Ascending aorta (tissue), 2 donors: ENCODE measurements at regions not wholly inside any gene's neighbourhood (a gene's known extent, or its start where the extent isn't known, plus 50 kb on each side); places are given as distances from the start of the nearest gene placed in this dataset.

Experiments used
- DNase-seq, 2 donors: peaks; one replicate each; pipeline ENCODE4 v3.0.0-alpha.2; 2019; ENCODE audit warnings: low spot score in 2 of 2
- H3K27ac ChIP-seq, 2 donors: fragments of 200-600 bp; sonication (generic); one replicate each; pipeline ENCODE4 v1.5.1; 2016 to 2017; ENCODE audit warnings: mild to moderate bottlenecking in 1 of 2
- H3K27me3 ChIP-seq: fragments of 200-600 bp; sonication (generic); one replicate; pipeline ENCODE4 v1.5.1; 2017
- H3K36me3 ChIP-seq, 2 donors: fragments of 200-600 bp; sonication (generic); one replicate each; pipeline ENCODE4 v1.5.1; 2016
- H3K4me1 ChIP-seq, 2 donors: fragments of 200-600 bp; sonication (generic); one replicate each; pipeline ENCODE4 v1.5.1; 2016 to 2017; ENCODE audit warnings: mild to moderate bottlenecking in 1 of 2
- H3K4me3 ChIP-seq, 2 donors: fragments of 200-600 bp; sonication (generic); one replicate each; pipeline ENCODE4 v1.5.1; 2016 to 2017; ENCODE audit warnings: mild to moderate bottlenecking in 1 of 2
- H3K9me3 ChIP-seq, 2 donors: fragments of 200-600 bp; sonication (generic); one replicate each; pipeline ENCODE4 v1.5.1; 2016
- CTCF ChIP-seq, 3 experiments: fragments of 200-600 bp in 2 of 3; fragments of 450-650 bp in 1 of 3; sonication (generic) in 2 of 3; IDR thresholded peaks; one replicate each; pipeline ENCODE4 v1.5.1; 2016 to 2019; ENCODE audit warnings: antibody characterized with exemption in 3 of 3, mild to moderate bottlenecking in 1 of 3, moderate library complexity in 1 of 3
- intact Hi-C: fragments of 100-400 bp; cut with DNase I; formaldehyde crosslinking; loops from one replicate; pipeline ENCODE4 v1.15.1; 2023

GRCh38 chr4:153109296-153109849, 94.9 kb upstream of the TRIM2 start:
- intact Hi-C loops, result no loop called here
- DNase-seq, result no peak
- Histone ChIP-seq H3K27ac (no peak overlapping the region), H3K36me3 (no peaks in the 10 kb centered on the region), H3K4me1 (no peaks in the 10 kb centered on the region), H3K9me3 (peaks cover 0 to 8% of the 10 kb centered on the region in 2 donors), H3K4me3 (no peak overlapping the region), H3K27me3 (no peaks in the 10 kb centered on the region)
- no peak for TF ChIP-seq CTCF (IDR thresholded peaks at IDR 0.05)

- intact Hi-C loops, result no loop called here
- H3K27me3 ChIP-seq, result no peaks in the 10 kb centered on the region
- no peak for TF ChIP-seq CTCF (IDR thresholded peaks at IDR 0.05)
- peaks cover 0 to 2% of the 10 kb centered on the region in 2 donors for H3K9me3 ChIP-seq
- no peak for DNase-seq
- H3K27ac ChIP-seq, result no peak overlapping the region
- no peak overlapping the region for H3K4me3 ChIP-seq
- peaks cover 5 to 6% of the 10 kb centered on the region in 2 donors for H3K4me1 ChIP-seq
- H3K36me3 ChIP-seq, result no peaks in the 10 kb centered on the region
Observed at GRCh38 chr4:153110739-153111138, 93.5 kb upstream of the TRIM2 start.

DNA sequence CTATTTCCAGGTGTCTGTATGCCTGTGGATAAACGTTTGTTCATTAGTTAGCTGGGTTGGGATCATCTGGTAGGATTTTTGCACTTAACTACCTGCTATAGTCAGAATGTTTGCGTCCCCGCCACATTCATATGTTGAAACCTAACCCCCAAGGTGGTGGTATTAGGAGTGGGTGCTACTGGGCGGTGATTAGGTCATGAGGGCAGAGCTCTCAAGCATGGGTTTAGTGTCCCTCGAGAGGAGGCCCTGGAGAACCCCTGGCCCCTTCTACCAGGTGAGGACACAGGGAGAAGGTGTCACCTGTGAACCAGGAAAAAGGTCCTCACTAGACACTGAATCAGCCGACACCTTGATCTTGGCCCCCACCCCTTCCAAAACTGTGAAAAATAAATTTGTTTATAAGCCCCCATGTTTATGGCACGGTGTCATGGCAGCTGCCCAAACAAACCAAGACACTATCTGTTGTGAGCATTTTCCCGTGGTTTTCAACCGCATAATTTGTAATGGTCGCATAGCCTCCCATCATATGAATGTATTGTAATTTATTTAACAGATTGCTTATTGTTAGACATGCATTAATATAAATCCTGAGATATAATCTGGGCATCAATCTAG, 92.7 kb upstream of the TRIM2 start:
- Histone ChIP-seq H3K27me3 (no peaks in the 10 kb centered on the region), H3K27ac (no peak overlapping the region), H3K36me3 (no peaks in the 10 kb centered on the region), H3K9me3 (no peaks in the 10 kb centered on the region), H3K4me3 (no peak overlapping the region), H3K4me1 (peaks cover 9 to 12% of the 10 kb centered on the region in 2 donors)
- intact Hi-C loops, result no loop called here
- no peak for TF ChIP-seq CTCF (IDR thresholded peaks at IDR 0.05)
- no peak for DNase-seq

DNA sequence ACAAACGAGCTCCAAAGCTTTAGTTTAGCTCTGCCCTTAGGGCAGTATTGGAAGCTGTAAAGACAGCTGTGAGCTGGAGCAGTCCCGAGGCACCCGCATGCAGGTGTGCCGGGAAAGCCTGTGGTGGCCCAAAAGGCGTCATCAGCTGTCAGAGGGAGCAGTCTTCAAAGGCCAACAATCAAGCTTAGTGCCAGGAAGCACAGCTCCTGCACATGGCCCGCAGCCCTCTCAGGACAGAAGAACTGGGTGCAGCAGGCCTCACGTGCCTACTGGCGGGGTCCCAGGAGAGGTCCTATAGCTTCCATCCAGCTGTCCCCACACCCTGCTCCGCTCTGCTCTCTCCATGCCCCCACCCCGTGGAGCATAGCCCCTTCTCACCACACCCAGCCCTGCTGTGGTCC, 92.2 kb upstream of the TRIM2 start:
- Histone ChIP-seq H3K36me3 (no peaks in the 10 kb centered on the region), H3K4me3 (no peak overlapping the region), H3K4me1 (peaks cover 10 to 14% of the 10 kb centered on the region in 2 donors), H3K9me3 (no peaks in the 10 kb centered on the region), H3K27ac (no peak overlapping the region), H3K27me3 (no peaks in the 10 kb centered on the region)
- TF ChIP-seq CTCF (IDR thresholded peaks at IDR 0.05), result no peak
- DNase-seq, result no peak
- intact Hi-C loops, result no loop called here

- Histone ChIP-seq H3K36me3 (no peaks in the 10 kb centered on the region), H3K4me3 (no peak overlapping the region), H3K4me1 (peaks cover 10 to 14% of the 10 kb centered on the region in 2 donors), H3K27me3 (no peaks in the 10 kb centered on the region), H3K27ac (no peak overlapping the region), H3K9me3 (no peaks in the 10 kb centered on the region)
- TF ChIP-seq CTCF (IDR thresholded peaks at IDR 0.05), result no peak
- intact Hi-C loops, result no loop called here
- no peak for DNase-seq
Observed at GRCh38 chr4:153113061-153113837, 91.0 kb upstream of the TRIM2 start.
